Peyer's patch (tissue), 4 donors: ENCODE measurements at regions not wholly inside any gene's neighbourhood (a gene's known extent, or its start where the extent isn't known, plus 50 kb on each side); places are given as distances from the start of the nearest gene placed in this dataset.

ENCODE experiments used
- CTCF ChIP-seq, 6 experiments: fragments of 450-650 bp in 4 of 6; fragments of 200-600 bp in 2 of 6; sonication (generic) in 1 of 6; IDR thresholded peaks; one replicate each; pipeline ENCODE4 v1.5.1; 2017 to 2019; ENCODE audit warnings: antibody characterized with exemption in 6 of 6, mild to moderate bottlenecking in 3 of 6, moderate library complexity in 1 of 6
- POLR2A ChIP-seq, 2 donors: fragments of 450-650 bp; IDR thresholded peaks; one replicate each; pipeline ENCODE4 v1.5.1; 2017; ENCODE audit warnings: antibody characterized with exemption in 2 of 2, mild to moderate bottlenecking in 2 of 2, moderate library complexity in 2 of 2

GRCh38 chr5:15249152-15249551, 250.8 kb upstream of the FBXL7 start:
- no peak for TF ChIP-seq CTCF (IDR thresholded peaks at IDR 0.05)
- TF ChIP-seq POLR2A (IDR thresholded peaks at IDR 0.05): no peak
